A673 (cell line): ENCODE measurements at regions not wholly inside any gene's neighbourhood (a gene's known extent, or its start where the extent isn't known, plus 50 kb on each side); places are given as distances from the start of the nearest gene placed in this dataset.

Experiments used
- BruUV-seq: library from RNA; stranded (reverse); fragments of 400-500 nt; replicated peaks from 2 replicates; lab custom pipeline; 2021; lab: Mats Ljungman, UMichigan
- CTCF ChIA-PET: fragments of 300-600 bp; sonication (Branson Sonifier 250); formaldehyde crosslinking; loops from one replicate; lab custom pipeline; 2022; ENCODE audit warnings: antibody characterized with exemption; lab: Charles Lee
- POLR2A ChIA-PET: fragments of 300-600 bp; sonication (Branson Sonifier 250); formaldehyde crosslinking; loops from one replicate; lab custom pipeline; 2022; ENCODE audit warnings: antibody characterized with exemption; ENCODE audit not compliant: low non-redundant PET; lab: Charles Lee
- DNase-seq: peaks from one replicate; pipeline ENCODE4 v3.0.0-alpha.2; 2015; ENCODE audit warnings: low spot score
- H3K27ac ChIP-seq: fragments of 200-600 bp; sonication (generic); 2 replicates; pipeline ENCODE4 v1.5.1; 2016; ENCODE audit warnings: mixed run types, low read depth, mild to moderate bottlenecking, mixed read lengths, antibody characterized with exemption, low read length; ENCODE audit not compliant: poor library complexity, severe bottlenecking
- H3K27me3 ChIP-seq: fragments of 200-600 bp; sonication (generic); replicated peaks from 2 replicates; pipeline ENCODE4 v1.6.1; 2017; ENCODE audit warnings: mixed run types, low read depth, mild to moderate bottlenecking, mixed read lengths, antibody characterized with exemption, low read length; ENCODE audit not compliant: insufficient read depth, poor library complexity
- H3K36me3 ChIP-seq: fragments of 200-600 bp; sonication (generic); 2 replicates; pipeline ENCODE4 v1.6.1; 2016; ENCODE audit warnings: mixed run types, mild to moderate bottlenecking, mixed read lengths, antibody characterized with exemption, low read length; ENCODE audit not compliant: insufficient read depth, poor library complexity, severe bottlenecking
- H3K4me1 ChIP-seq: fragments of 200-600 bp; sonication (generic); 2 replicates; pipeline ENCODE4 v1.6.1; 2017; ENCODE audit warnings: mixed run types, mild to moderate bottlenecking, mixed read lengths, antibody characterized with exemption, low read length; ENCODE audit not compliant: insufficient read depth, poor library complexity, severe bottlenecking
- H3K4me3 ChIP-seq: fragments of 200-600 bp; sonication (generic); 2 replicates; pipeline ENCODE4 v1.5.1; 2016; ENCODE audit warnings: low read depth, mixed run types, mild to moderate bottlenecking, mixed read lengths, low read length; ENCODE audit not compliant: poor library complexity, severe bottlenecking
- H3K9me3 ChIP-seq: fragments of 200-600 bp; sonication (generic); 2 replicates; pipeline ENCODE4 v1.6.1; 2016; ENCODE audit warnings: mixed run types, low read depth, mild to moderate bottlenecking, mixed read lengths, antibody characterized with exemption, low read length; ENCODE audit not compliant: poor library complexity, severe bottlenecking
- CTCF ChIP-seq: fragments of 300-800, 200-600 bp; sonication (generic); conservative IDR thresholded peaks from 2 replicates; pipeline ENCODE4 v1.5.1; 2017; ENCODE audit warnings: low read depth, mild to moderate bottlenecking, antibody characterized with exemption, low read length, moderate library complexity, mixed read lengths
- EZH2 ChIP-seq: fragments of 200-600 bp; sonication (generic); IDR thresholded peaks from 2 replicates; pipeline ENCODE4 v1.6.1; 2017; ENCODE audit warnings: borderline replicate concordance, low read depth, mild to moderate bottlenecking, mixed read lengths, antibody characterized with exemption, low read length; ENCODE audit not compliant: poor library complexity, severe bottlenecking
- intact Hi-C: fragments of 100-400 bp; cut with micrococcal nuclease; formaldehyde crosslinking; loops from one replicate; pipeline ENCODE4 v1.10.0; 2022; ENCODE audit not compliant: unreplicated experiment

GRCh38 chr1:38760562-38760961 is 99.0 kb downstream of the RRAGC start:
- intact Hi-C loops: no loop called here
- Histone ChIP-seq H3K27me3 (no peaks in the 10 kb centered on the region), H3K36me3 (no peaks in the 10 kb centered on the region), H3K9me3 (no peaks in the 10 kb centered on the region), H3K27ac (no peak overlapping the region), H3K4me1 (peaks cover 16% of the 10 kb centered on the region), H3K4me3 (no peak overlapping the region)
- BruUV-seq: no TSS peak
- no peak for TF ChIP-seq EZH2
- no peak for TF ChIP-seq CTCF
- ChIA-PET POLR2A (no interaction called here), CTCF (no interaction called here)
- DNase-seq: no peak

GRCh38 chr1:38758820-38759219 is 100.8 kb downstream of the RRAGC start:
- BruUV-seq: no TSS peak
- CTCF ChIA-PET: no interaction called here
- peak; percentile 85 for DNase-seq
- no peaks in the 10 kb centered on the region for H3K27me3 ChIP-seq
- POLR2A ChIA-PET: no interaction called here
- peaks cover 16% of the 10 kb centered on the region for H3K4me1 ChIP-seq
- H3K4me3 ChIP-seq: no peak overlapping the region
- H3K27ac ChIP-seq: no peak overlapping the region
- no peaks in the 10 kb centered on the region for H3K9me3 ChIP-seq
- intact Hi-C loops: no loop called here
- H3K36me3 ChIP-seq: no peaks in the 10 kb centered on the region
- TF ChIP-seq EZH2: no peak
- no peak for TF ChIP-seq CTCF

GRCh38 chr1:38746941-38747600 is 112.5 kb downstream of the RRAGC start:
- Histone ChIP-seq H3K27ac (no peak overlapping the region), H3K27me3 (no peaks in the 10 kb centered on the region), H3K36me3 (no peaks in the 10 kb centered on the region), H3K4me1 (peaks cover 11% of the 10 kb centered on the region), H3K9me3 (no peaks in the 10 kb centered on the region), H3K4me3 (no peak overlapping the region)
- intact Hi-C loops: no loop called here
- ChIA-PET POLR2A (no interaction called here), CTCF (no interaction called here)
- no peak for DNase-seq
- no TSS peak for BruUV-seq
- no peak for TF ChIP-seq CTCF
- TF ChIP-seq EZH2: no peak
